ENCODE measurements at regions not wholly inside any gene's neighbourhood (a gene's known extent, or its start where the extent isn't known, plus 50 kb on each side); places are given as distances from the start of the nearest gene placed in this dataset.

GRCh38 chr16:87047221-87048037, 269.8 kb downstream of the C16orf95 start:
- Histone ChIP-seq H3K27me3 (ENCODE audit: control insufficient read depth in 4 of 4, insufficient read depth in 4 of 4, low read length in 3 of 4) (peaks cover 0 to 14% (median under 1%) of the 10 kb centered on the region in 4 donors), H3K9ac (ENCODE audit: low read depth in 1 of 2, low read length in 2 of 2) (no peak overlapping the region), H3K9me3 (ENCODE audit: control insufficient read depth in 4 of 4, low read length in 3 of 4) (no peaks in the 10 kb centered on the region), H3K36me3 (ENCODE audit: control insufficient read depth in 4 of 4, insufficient read depth in 3 of 4, low read depth in 1 of 4, low read length in 3 of 4) (no peaks in the 10 kb centered on the region), H3K4me1 (ENCODE audit: control insufficient read depth in 4 of 4, insufficient read depth in 4 of 4, low read length in 3 of 4) (no peaks in the 10 kb centered on the region), H3K4me3 (ENCODE audit: low read depth in 1 of 3, low read length in 3 of 3) (no peak overlapping the region), H3K27ac (ENCODE audit: low read depth in 1 of 2, low read length in 2 of 2) (no peak overlapping the region)
- WGBS: 53% methylated on average over 13 of the region's 13 CpGs
- DNase-seq (ENCODE audit: low spot score): no peak
- TF ChIP-seq ZBTB33 (IDR thresholded peaks at IDR 0.05) (no peak), NR2F2 (IDR thresholded peaks at IDR 0.05) (no peak), HNF4G (IDR thresholded peaks at IDR 0.05) (no peak), JUND (IDR thresholded peaks at IDR 0.05) (no peak), FOXA2 (IDR thresholded peaks at IDR 0.05) (no peak), EGR1 (IDR thresholded peaks at IDR 0.05; ENCODE audit: low read depth in 2 of 2) (no peak), HNF4A (conservative IDR thresholded peaks at IDR 0.05) (no peak), MAX (IDR thresholded peaks at IDR 0.05) (no peak), FOXA1 (IDR thresholded peaks at IDR 0.05) (no peak), ATF3 (IDR thresholded peaks at IDR 0.05) (no peak), RAD21 (IDR thresholded peaks at IDR 0.05) (no peak), RXRA (IDR thresholded peaks at IDR 0.05) (no peak), TAF1 (conservative IDR thresholded peaks at IDR 0.05) (no peak), GABPA (IDR thresholded peaks at IDR 0.05 in 1 of 2, conservative IDR thresholded peaks at IDR 0.05 in 1 of 2) (no peak), SP1 (IDR thresholded peaks at IDR 0.05) (no peak), REST (IDR thresholded peaks at IDR 0.05) (no peak), YY1 (IDR thresholded peaks at IDR 0.05) (no peak)
- TF ChIP-seq, protein P1, sequence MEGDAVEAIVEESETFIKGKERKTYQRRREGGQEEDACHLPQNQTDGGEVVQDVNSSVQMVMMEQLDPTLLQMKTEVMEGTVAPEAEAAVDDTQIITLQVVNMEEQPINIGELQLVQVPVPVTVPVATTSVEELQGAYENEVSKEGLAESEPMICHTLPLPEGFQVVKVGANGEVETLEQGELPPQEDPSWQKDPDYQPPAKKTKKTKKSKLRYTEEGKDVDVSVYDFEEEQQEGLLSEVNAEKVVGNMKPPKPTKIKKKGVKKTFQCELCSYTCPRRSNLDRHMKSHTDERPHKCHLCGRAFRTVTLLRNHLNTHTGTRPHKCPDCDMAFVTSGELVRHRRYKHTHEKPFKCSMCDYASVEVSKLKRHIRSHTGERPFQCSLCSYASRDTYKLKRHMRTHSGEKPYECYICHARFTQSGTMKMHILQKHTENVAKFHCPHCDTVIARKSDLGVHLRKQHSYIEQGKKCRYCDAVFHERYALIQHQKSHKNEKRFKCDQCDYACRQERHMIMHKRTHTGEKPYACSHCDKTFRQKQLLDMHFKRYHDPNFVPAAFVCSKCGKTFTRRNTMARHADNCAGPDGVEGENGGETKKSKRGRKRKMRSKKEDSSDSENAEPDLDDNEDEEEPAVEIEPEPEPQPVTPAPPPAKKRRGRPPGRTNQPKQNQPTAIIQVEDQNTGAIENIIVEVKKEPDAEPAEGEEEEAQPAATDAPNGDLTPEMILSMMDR (IDR thresholded peaks at IDR 0.05; ENCODE audit: low read depth, low read length, missing input control): no peak

Measured in liver (tissue), 8 donors.